ENCODE measurements at regions not wholly inside any gene's neighbourhood (a gene's known extent, or its start where the extent isn't known, plus 50 kb on each side); places are given as distances from the start of the nearest gene placed in this dataset.

- no peak for TF ChIP-seq CTCF (IDR thresholded peaks at IDR 0.05)
- H3K4me1 Mint-ChIP-seq (ENCODE audit: low read depth): no peaks in the 10 kb centered on the region
- no peaks in the 10 kb centered on the region for H3K36me3 Mint-ChIP-seq (ENCODE audit: low read depth)
- DNase-seq: no peak
- peaks cover 24% of the 10 kb centered on the region for H3K27me3 Mint-ChIP-seq (ENCODE audit: insufficient read depth)
- no peak overlapping the region for H3K4me3 Mint-ChIP-seq
- no peaks in the 10 kb centered on the region for H3K9me3 Mint-ChIP-seq
- no peak overlapping the region for H3K27ac Mint-ChIP-seq
These were observed 140.6 kb upstream of the RAD23B start for GRCh38 chr9:107142430-107142829.

- no peaks in the 10 kb centered on the region for H3K9me3 Mint-ChIP-seq
- H3K4me1 Mint-ChIP-seq (ENCODE audit: low read depth): no peaks in the 10 kb centered on the region
- peaks cover 24% of the 10 kb centered on the region for H3K27me3 Mint-ChIP-seq (ENCODE audit: insufficient read depth)
- H3K36me3 Mint-ChIP-seq (ENCODE audit: low read depth): no peaks in the 10 kb centered on the region
- no peak overlapping the region for H3K4me3 Mint-ChIP-seq
- TF ChIP-seq CTCF (IDR thresholded peaks at IDR 0.05): no peak
- DNase-seq: no peak
- no peak overlapping the region for H3K27ac Mint-ChIP-seq
These were observed 140.0 kb upstream of the RAD23B start for GRCh38 chr9:107142896-107143603.

GRCh38 chr9:107144475-107144874 lies 138.6 kb upstream of the RAD23B start:
- TF ChIP-seq CTCF (IDR thresholded peaks at IDR 0.05): no peak
- no peaks in the 10 kb centered on the region for H3K9me3 Mint-ChIP-seq
- no peaks in the 10 kb centered on the region for H3K4me1 Mint-ChIP-seq (ENCODE audit: low read depth)

GRCh38 chr9:107147134-107147533 lies 135.9 kb upstream of the RAD23B start:
- no peak overlapping the region for H3K27ac Mint-ChIP-seq
- no peak for TF ChIP-seq CTCF (IDR thresholded peaks at IDR 0.05)
- H3K9me3 Mint-ChIP-seq: no peaks in the 10 kb centered on the region
- peaks cover 17% of the 10 kb centered on the region for H3K27me3 Mint-ChIP-seq (ENCODE audit: insufficient read depth)
- H3K36me3 Mint-ChIP-seq (ENCODE audit: low read depth): no peaks in the 10 kb centered on the region
- no peak for DNase-seq
- H3K4me1 Mint-ChIP-seq (ENCODE audit: low read depth): no peaks in the 10 kb centered on the region
- H3K4me3 Mint-ChIP-seq: no peak overlapping the region

More at GRCh38 chr9:107144475-107144874, 138.6 kb upstream of the RAD23B start:
- peaks cover 23% of the 10 kb centered on the region for H3K27me3 Mint-ChIP-seq (ENCODE audit: insufficient read depth)
- H3K27ac Mint-ChIP-seq: no peak overlapping the region
- DNase-seq: no peak
- H3K36me3 Mint-ChIP-seq (ENCODE audit: low read depth): no peaks in the 10 kb centered on the region
- H3K4me3 Mint-ChIP-seq: no peak overlapping the region

GRCh38 chr9:107148216-107148615 lies 134.9 kb upstream of the RAD23B start:
- Mint-ChIP-seq H3K27ac (no peak overlapping the region), H3K36me3 (ENCODE audit: low read depth) (no peaks in the 10 kb centered on the region), H3K27me3 (ENCODE audit: insufficient read depth) (peaks cover 14% of the 10 kb centered on the region), H3K4me1 (ENCODE audit: low read depth) (peaks cover 1% of the 10 kb centered on the region), H3K9me3 (no peaks in the 10 kb centered on the region), H3K4me3 (no peak overlapping the region)
- no peak for DNase-seq
- no peak for TF ChIP-seq CTCF (IDR thresholded peaks at IDR 0.05)

All from HFFc6 (cell line).